Stimulated activated effector memory CD8-positive, alpha-beta T cell treated with anti-CD3 and anti-CD28 coated beads, Interleukin-12 subunit alpha, Interleukin-12 subunit beta, amount 100 ng/mL, for 72 hours (primary cell): ENCODE measurements at regions not wholly inside any gene's neighbourhood (a gene's known extent, or its start where the extent isn't known, plus 50 kb on each side); places are given as distances from the start of the nearest gene placed in this dataset.

ENCODE experiments used
- ATAC-seq: fragments of 150-1000 bp; cut with Tn5 transposase; 2 replicates; pipeline ENCODE4 v1.10.0; 2021
- DNase-seq, 2 donors: peaks; one replicate each; pipeline ENCODE4 v3.0.0; 2021 to 2022; ENCODE audit warnings: low spot score in 2 of 2
- H3K27ac Mint-ChIP-seq: one replicate; pipeline ENCODE4 v1.8.0; 2022; ENCODE audit warnings: mild to moderate bottlenecking, mixed read lengths
- H3K36me3 Mint-ChIP-seq: one replicate; pipeline ENCODE4 v1.8.0; 2022; ENCODE audit warnings: mild to moderate bottlenecking, mixed read lengths
- H3K4me1 Mint-ChIP-seq: one replicate; pipeline ENCODE4 v1.8.0; 2022; ENCODE audit warnings: mixed read lengths
- H3K4me3 Mint-ChIP-seq: one replicate; pipeline ENCODE4 v1.8.0; 2022; ENCODE audit warnings: mild to moderate bottlenecking, mixed read lengths
- H3K9me3 Mint-ChIP-seq: one replicate; pipeline ENCODE4 v1.8.0; 2022; ENCODE audit warnings: mixed read lengths

GRCh38 chrY:8202837-8203236 is 1134.4 kb upstream of the TSPY4 start:
- no peaks in the 10 kb centered on the region for H3K4me1 Mint-ChIP-seq

GRCh38 chrY:8241144-8241543 is 1096.1 kb upstream of the TSPY4 start:
- Mint-ChIP-seq H3K27ac (no peak overlapping the region), H3K4me3 (no peak overlapping the region), H3K4me1 (no peaks in the 10 kb centered on the region), H3K9me3 (peaks cover 2% of the 10 kb centered on the region), H3K36me3 (no peaks in the 10 kb centered on the region)
- ATAC-seq (no peak), DNase-seq (no peak)

More at GRCh38 chrY:8202837-8203236, 1134.4 kb upstream of the TSPY4 start:
- DNase-seq = no peak
- Mint-ChIP-seq H3K4me3 (no peak overlapping the region), H3K36me3 (no peaks in the 10 kb centered on the region), H3K9me3 (peaks cover 3% of the 10 kb centered on the region), H3K27ac (no peak overlapping the region)
- no peak for ATAC-seq

GRCh38 chrY:8273807-8274206 is 1063.5 kb upstream of the TSPY4 start:
- Mint-ChIP-seq H3K27ac (no peak overlapping the region), H3K4me1 (no peaks in the 10 kb centered on the region), H3K4me3 (no peak overlapping the region), H3K9me3 (no peaks in the 10 kb centered on the region), H3K36me3 (no peaks in the 10 kb centered on the region)
- DNase-seq = no peak
- peak; percentile 64 for ATAC-seq

GRCh38 chrY:8305021-8305420 is 1032.2 kb upstream of the TSPY4 start:
- Mint-ChIP-seq H3K36me3 (no peaks in the 10 kb centered on the region), H3K4me3 (no peak overlapping the region), H3K27ac (no peak overlapping the region), H3K4me1 (no peaks in the 10 kb centered on the region), H3K9me3 (no peaks in the 10 kb centered on the region)
- ATAC-seq = no peak
- no peak for DNase-seq

GRCh38 chrY:8324113-8324512 is 1013.2 kb upstream of the TSPY4 start:
- H3K27ac Mint-ChIP-seq = no peak overlapping the region

GRCh38 chrY:8326944-8327343 is 1010.3 kb upstream of the TSPY4 start:
- DNase-seq = no peak
- H3K36me3 Mint-ChIP-seq = no peaks in the 10 kb centered on the region
- no peak for ATAC-seq
- H3K4me1 Mint-ChIP-seq = no peaks in the 10 kb centered on the region
- no peak overlapping the region for H3K27ac Mint-ChIP-seq
- no peak overlapping the region for H3K4me3 Mint-ChIP-seq
- H3K9me3 Mint-ChIP-seq = no peaks in the 10 kb centered on the region

More at GRCh38 chrY:8324113-8324512, 1013.2 kb upstream of the TSPY4 start:
- Mint-ChIP-seq H3K4me1 (no peaks in the 10 kb centered on the region), H3K9me3 (no peaks in the 10 kb centered on the region), H3K4me3 (no peak overlapping the region), H3K36me3 (no peaks in the 10 kb centered on the region)
- ATAC-seq = peak; percentile 44
- DNase-seq = no peak

GRCh38 chrY:8327708-8328354 is 1009.4 kb upstream of the TSPY4 start:
- Mint-ChIP-seq H3K27ac (no peak overlapping the region), H3K9me3 (no peaks in the 10 kb centered on the region), H3K36me3 (no peaks in the 10 kb centered on the region), H3K4me1 (no peaks in the 10 kb centered on the region), H3K4me3 (no peak overlapping the region)
- no peak for ATAC-seq
- no peak for DNase-seq

- Mint-ChIP-seq H3K4me1 (no peaks in the 10 kb centered on the region), H3K9me3 (no peaks in the 10 kb centered on the region), H3K36me3 (no peaks in the 10 kb centered on the region), H3K27ac (no peak overlapping the region), H3K4me3 (no peak overlapping the region)
- no peak for ATAC-seq
- DNase-seq = no peak
Measured at GRCh38 chrY:8329431-8329830, 1007.8 kb upstream of the TSPY4 start.

GRCh38 chrY:8329929-8330328 is 1007.3 kb upstream of the TSPY4 start:
- ATAC-seq = no peak
- Mint-ChIP-seq H3K36me3 (no peaks in the 10 kb centered on the region), H3K9me3 (no peaks in the 10 kb centered on the region), H3K4me3 (no peak overlapping the region), H3K4me1 (no peaks in the 10 kb centered on the region), H3K27ac (no peak overlapping the region)
- no peak for DNase-seq

GRCh38 chrY:8333328-8333727 is 1003.9 kb upstream of the TSPY4 start:
- peak; percentile 67 for ATAC-seq
- H3K4me3 Mint-ChIP-seq = no peak overlapping the region
- DNase-seq = no peak
- H3K4me1 Mint-ChIP-seq = no peaks in the 10 kb centered on the region
- H3K27ac Mint-ChIP-seq = no peak overlapping the region
- H3K36me3 Mint-ChIP-seq = no peaks in the 10 kb centered on the region
- no peaks in the 10 kb centered on the region for H3K9me3 Mint-ChIP-seq

- Mint-ChIP-seq H3K36me3 (no peaks in the 10 kb centered on the region), H3K27ac (no peak overlapping the region), H3K4me1 (no peaks in the 10 kb centered on the region)
Measured at GRCh38 chrY:8335299-8335835, 1001.9 kb upstream of the TSPY4 start.

GRCh38 chrY:8336112-8336774 is 1001.0 kb upstream of the TSPY4 start:
- ATAC-seq (peak; percentile 33), DNase-seq (no peak)
- Mint-ChIP-seq H3K4me3 (no peak overlapping the region), H3K4me1 (no peaks in the 10 kb centered on the region), H3K27ac (no peak overlapping the region), H3K36me3 (no peaks in the 10 kb centered on the region), H3K9me3 (no peaks in the 10 kb centered on the region)

More at GRCh38 chrY:8335299-8335835, 1001.9 kb upstream of the TSPY4 start:
- no peaks in the 10 kb centered on the region for H3K9me3 Mint-ChIP-seq
- ATAC-seq (peak; percentile 63), DNase-seq (no peak)
- H3K4me3 Mint-ChIP-seq = no peak overlapping the region

- no peak overlapping the region for H3K4me3 Mint-ChIP-seq
- H3K9me3 Mint-ChIP-seq = no peaks in the 10 kb centered on the region
- H3K4me1 Mint-ChIP-seq = no peaks in the 10 kb centered on the region
- ATAC-seq = peak; percentile 73
- no peak overlapping the region for H3K27ac Mint-ChIP-seq
- no peak for DNase-seq
- H3K36me3 Mint-ChIP-seq = no peaks in the 10 kb centered on the region
Measured at GRCh38 chrY:8341000-8341399, 996.3 kb upstream of the TSPY4 start.

- no peaks in the 10 kb centered on the region for H3K36me3 Mint-ChIP-seq
- DNase-seq (no peak), ATAC-seq (no peak)
- no peaks in the 10 kb centered on the region for H3K9me3 Mint-ChIP-seq
- H3K4me3 Mint-ChIP-seq = no peak overlapping the region
- no peak overlapping the region for H3K27ac Mint-ChIP-seq
- no peaks in the 10 kb centered on the region for H3K4me1 Mint-ChIP-seq
Measured at GRCh38 chrY:8342173-8342572, 995.1 kb upstream of the TSPY4 start.

- ATAC-seq = no peak
Measured at GRCh38 chrY:8351241-8351640, 986.0 kb upstream of the TSPY4 start.

GRCh38 chrY:8352201-8352600 is 985.1 kb upstream of the TSPY4 start:
- H3K27ac Mint-ChIP-seq = no peak overlapping the region
- no peaks in the 10 kb centered on the region for H3K36me3 Mint-ChIP-seq
- H3K4me1 Mint-ChIP-seq = no peaks in the 10 kb centered on the region
- no peaks in the 10 kb centered on the region for H3K9me3 Mint-ChIP-seq
- DNase-seq (no peak), ATAC-seq (no peak)
- H3K4me3 Mint-ChIP-seq = no peak overlapping the region

More at GRCh38 chrY:8351241-8351640, 986.0 kb upstream of the TSPY4 start:
- H3K4me3 Mint-ChIP-seq = no peak overlapping the region
- H3K4me1 Mint-ChIP-seq = no peaks in the 10 kb centered on the region
- no peak overlapping the region for H3K27ac Mint-ChIP-seq
- no peaks in the 10 kb centered on the region for H3K36me3 Mint-ChIP-seq
- DNase-seq = no peak
- no peaks in the 10 kb centered on the region for H3K9me3 Mint-ChIP-seq
